SK-N-MC (cell line): ENCODE measurements at regions not wholly inside any gene's neighbourhood (a gene's known extent, or its start where the extent isn't known, plus 50 kb on each side); places are given as distances from the start of the nearest gene placed in this dataset.

ENCODE experiments used
- EZH2 ChIP-seq: fragments of 200-600 bp; sonication (generic); IDR thresholded peaks from one replicate; pipeline ENCODE4 v1.6.1; 2017; ENCODE audit warnings: antibody characterized with exemption
- POLR2AphosphoS5 ChIP-seq: IDR thresholded peaks from 2 replicates; pipeline ENCODE4 v1.6.1; 2012; ENCODE audit warnings: mild to moderate bottlenecking, low read depth, low read length, borderline replicate concordance

DNA sequence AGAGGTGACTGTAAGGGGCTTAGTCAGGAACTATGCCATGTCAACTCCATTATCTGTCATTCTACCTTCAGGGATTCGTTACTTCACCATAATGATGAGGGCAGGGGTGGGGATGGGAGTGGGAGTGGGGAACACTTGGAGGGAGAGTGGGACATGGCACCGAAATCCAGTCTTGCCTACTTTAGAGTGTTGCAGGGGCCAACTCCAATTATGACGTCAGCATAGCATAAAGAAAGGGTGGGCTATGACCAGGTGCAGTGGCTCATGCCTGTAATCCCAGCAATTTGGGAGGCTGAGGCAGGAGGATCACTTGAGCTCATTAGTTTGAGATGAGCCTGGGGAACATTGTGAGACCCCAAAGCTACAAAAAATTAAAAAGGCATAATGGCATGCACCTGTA is 512.2 kb downstream of the GATA3 start:
- TF ChIP-seq POLR2AphosphoS5 (no peak), EZH2 (no peak)
